ENCODE measurements at regions not wholly inside any gene's neighbourhood (a gene's known extent, or its start where the extent isn't known, plus 50 kb on each side); places are given as distances from the start of the nearest gene placed in this dataset.

DNA sequence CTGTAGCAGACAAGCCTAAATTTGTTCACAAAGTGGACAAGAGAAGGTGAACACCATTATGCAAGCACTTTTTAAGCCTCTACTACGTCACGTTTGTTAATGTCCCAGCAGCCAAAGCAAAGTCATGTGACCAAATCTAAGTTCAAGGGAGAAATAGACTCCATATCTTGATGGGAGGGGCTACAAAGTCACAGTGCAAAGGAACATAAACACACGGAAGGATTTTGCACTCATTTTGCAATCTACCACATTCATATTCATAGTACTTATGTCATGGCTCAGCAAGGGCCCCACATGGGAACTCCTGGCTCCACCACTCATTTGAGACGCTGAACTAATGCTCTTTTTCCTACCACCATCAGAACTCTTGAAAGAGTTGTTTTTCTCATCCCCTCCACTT, 139.0 kb upstream of the JADE1 start:
- TF ChIP-seq, protein P1, sequence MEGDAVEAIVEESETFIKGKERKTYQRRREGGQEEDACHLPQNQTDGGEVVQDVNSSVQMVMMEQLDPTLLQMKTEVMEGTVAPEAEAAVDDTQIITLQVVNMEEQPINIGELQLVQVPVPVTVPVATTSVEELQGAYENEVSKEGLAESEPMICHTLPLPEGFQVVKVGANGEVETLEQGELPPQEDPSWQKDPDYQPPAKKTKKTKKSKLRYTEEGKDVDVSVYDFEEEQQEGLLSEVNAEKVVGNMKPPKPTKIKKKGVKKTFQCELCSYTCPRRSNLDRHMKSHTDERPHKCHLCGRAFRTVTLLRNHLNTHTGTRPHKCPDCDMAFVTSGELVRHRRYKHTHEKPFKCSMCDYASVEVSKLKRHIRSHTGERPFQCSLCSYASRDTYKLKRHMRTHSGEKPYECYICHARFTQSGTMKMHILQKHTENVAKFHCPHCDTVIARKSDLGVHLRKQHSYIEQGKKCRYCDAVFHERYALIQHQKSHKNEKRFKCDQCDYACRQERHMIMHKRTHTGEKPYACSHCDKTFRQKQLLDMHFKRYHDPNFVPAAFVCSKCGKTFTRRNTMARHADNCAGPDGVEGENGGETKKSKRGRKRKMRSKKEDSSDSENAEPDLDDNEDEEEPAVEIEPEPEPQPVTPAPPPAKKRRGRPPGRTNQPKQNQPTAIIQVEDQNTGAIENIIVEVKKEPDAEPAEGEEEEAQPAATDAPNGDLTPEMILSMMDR (IDR thresholded peaks at IDR 0.05; ENCODE audit: insufficient read depth, low read length): no peak
- TF ChIP-seq POLR2AphosphoS5 (IDR thresholded peaks at IDR 0.05; ENCODE audit: low read depth): no peak
- no peak for TF ChIP-seq GABPA (IDR thresholded peaks at IDR 0.05; ENCODE audit: low read depth)
- TF ChIP-seq, protein P2, sequence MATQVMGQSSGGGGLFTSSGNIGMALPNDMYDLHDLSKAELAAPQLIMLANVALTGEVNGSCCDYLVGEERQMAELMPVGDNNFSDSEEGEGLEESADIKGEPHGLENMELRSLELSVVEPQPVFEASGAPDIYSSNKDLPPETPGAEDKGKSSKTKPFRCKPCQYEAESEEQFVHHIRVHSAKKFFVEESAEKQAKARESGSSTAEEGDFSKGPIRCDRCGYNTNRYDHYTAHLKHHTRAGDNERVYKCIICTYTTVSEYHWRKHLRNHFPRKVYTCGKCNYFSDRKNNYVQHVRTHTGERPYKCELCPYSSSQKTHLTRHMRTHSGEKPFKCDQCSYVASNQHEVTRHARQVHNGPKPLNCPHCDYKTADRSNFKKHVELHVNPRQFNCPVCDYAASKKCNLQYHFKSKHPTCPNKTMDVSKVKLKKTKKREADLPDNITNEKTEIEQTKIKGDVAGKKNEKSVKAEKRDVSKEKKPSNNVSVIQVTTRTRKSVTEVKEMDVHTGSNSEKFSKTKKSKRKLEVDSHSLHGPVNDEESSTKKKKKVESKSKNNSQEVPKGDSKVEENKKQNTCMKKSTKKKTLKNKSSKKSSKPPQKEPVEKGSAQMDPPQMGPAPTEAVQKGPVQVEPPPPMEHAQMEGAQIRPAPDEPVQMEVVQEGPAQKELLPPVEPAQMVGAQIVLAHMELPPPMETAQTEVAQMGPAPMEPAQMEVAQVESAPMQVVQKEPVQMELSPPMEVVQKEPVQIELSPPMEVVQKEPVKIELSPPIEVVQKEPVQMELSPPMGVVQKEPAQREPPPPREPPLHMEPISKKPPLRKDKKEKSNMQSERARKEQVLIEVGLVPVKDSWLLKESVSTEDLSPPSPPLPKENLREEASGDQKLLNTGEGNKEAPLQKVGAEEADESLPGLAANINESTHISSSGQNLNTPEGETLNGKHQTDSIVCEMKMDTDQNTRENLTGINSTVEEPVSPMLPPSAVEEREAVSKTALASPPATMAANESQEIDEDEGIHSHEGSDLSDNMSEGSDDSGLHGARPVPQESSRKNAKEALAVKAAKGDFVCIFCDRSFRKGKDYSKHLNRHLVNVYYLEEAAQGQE (IDR thresholded peaks at IDR 0.05; ENCODE audit: insufficient replicate concordance, low read depth): no peak
